ENCODE measurements at regions not wholly inside any gene's neighbourhood (a gene's known extent, or its start where the extent isn't known, plus 50 kb on each side); places are given as distances from the start of the nearest gene placed in this dataset.

DNA sequence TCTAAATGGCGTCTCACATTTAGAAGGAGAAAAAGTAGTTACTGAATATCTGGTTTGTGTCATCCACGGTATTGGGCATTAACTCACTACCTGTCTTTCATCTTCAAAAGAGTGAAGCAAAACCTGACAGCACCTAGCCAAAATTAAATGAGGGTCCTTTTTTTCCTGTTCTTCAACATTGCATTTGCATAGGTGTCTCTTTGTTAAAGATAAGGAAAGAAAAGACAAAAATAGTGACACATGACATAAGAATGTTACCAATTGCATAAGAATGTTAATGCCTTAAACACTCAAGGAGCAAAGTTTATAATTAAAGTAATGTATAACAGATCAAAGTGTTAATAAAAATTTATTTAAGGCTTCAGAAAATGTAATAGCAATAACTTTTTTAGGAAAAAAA is 61.4 kb upstream of the MANEA start:
- in situ Hi-C loops (cut with MboI; ENCODE audit: low sequenced_read_pairs): no loop called here
- H3K27me3 ChIP-seq (ENCODE audit: control insufficient read depth, insufficient read depth, low read length): no peaks in the 10 kb centered on the region

More for the DNA sequence above, 61.4 kb upstream of the MANEA start:
- Histone ChIP-seq H3K27ac (ENCODE audit: insufficient read depth, low read length) (no peak overlapping the region), H4K8ac (ENCODE audit: low read depth in 2 of 2, low read length in 2 of 2) (no peak overlapping the region), H3K56ac (ENCODE audit: extremely low read depth, insufficient read depth, low read length) (no peak overlapping the region), H3K36me3 (ENCODE audit: control insufficient read depth, insufficient read depth, low read length) (no peaks in the 10 kb centered on the region), H4K91ac (ENCODE audit: insufficient read depth, low read depth, low read length) (no peak overlapping the region), H3K4me2 (ENCODE audit: low read depth, low read length) (no peak overlapping the region), H2AK5ac (ENCODE audit: low read depth, low read length) (no peak overlapping the region), H2BK120ac (ENCODE audit: low read depth, low read length) (no peak overlapping the region), H3K79me1 (ENCODE audit: low read depth in 1 of 2, low read length in 2 of 2) (no peaks in the 10 kb centered on the region), H2BK15ac (ENCODE audit: low read depth, low read length) (no peak overlapping the region), H3K9me1 (ENCODE audit: insufficient read depth, low read length) (no peaks in the 10 kb centered on the region), H3K4me1 (ENCODE audit: control insufficient read depth, insufficient read depth, low read length) (no peaks in the 10 kb centered on the region), H3K4me3 (ENCODE audit: insufficient read depth, low read depth, low read length) (no peak overlapping the region), H2BK20ac (ENCODE audit: low read depth, low read length) (no peak overlapping the region), H2AK9ac (replicated peaks; ENCODE audit: low read depth, low read length, poor library complexity) (no peak overlapping the region), H2AFZ (replicated peaks; ENCODE audit: low read length, poor library complexity) (no peak overlapping the region), H4K5ac (ENCODE audit: low read depth, low read length) (no peak overlapping the region), H3K9ac (ENCODE audit: low read depth, low read length) (no peak overlapping the region), H3K23ac (ENCODE audit: low read depth, low read length) (no peak overlapping the region), H2BK5ac (ENCODE audit: low read depth, low read length, poor library complexity, severe bottlenecking) (no peak overlapping the region), H3K4ac (ENCODE audit: low read depth, low read length) (no peak overlapping the region), H3K9me3 (ENCODE audit: control insufficient read depth, insufficient read depth, low read length) (no peaks in the 10 kb centered on the region; the same call in 1 of the 2 replicates), H3K14ac (replicated peaks; ENCODE audit: low read depth, low read length) (no peak overlapping the region), H4K20me1 (ENCODE audit: insufficient read depth, low read length) (no peaks in the 10 kb centered on the region), H3K18ac (ENCODE audit: low read depth, low read length) (no peak overlapping the region)
- DNase-seq: no peak
- TF ChIP-seq BHLHE40 (IDR thresholded peaks at IDR 0.05; ENCODE audit: low read depth, low read length) (no peak), USF2 (IDR thresholded peaks at IDR 0.05; ENCODE audit: low read depth, low read length) (no peak), POLR2A (IDR thresholded peaks at IDR 0.05; ENCODE audit: low read depth, low read length) (no peak), FOS (IDR thresholded peaks at IDR 0.05; ENCODE audit: low read depth, low read length) (no peak), MAZ (IDR thresholded peaks at IDR 0.05; ENCODE audit: borderline replicate concordance, low read depth, low read length) (no peak), NFE2L2 (IDR thresholded peaks at IDR 0.05; ENCODE audit: low read depth, low read length) (no peak), RCOR1 (IDR thresholded peaks at IDR 0.05; ENCODE audit: insufficient replicate concordance, low read length) (no peak), RFX5 (IDR thresholded peaks at IDR 0.05; ENCODE audit: low read depth, low read length) (no peak), CEBPB (IDR thresholded peaks at IDR 0.05; ENCODE audit: low read depth, low read length) (no peak), SMC3 (IDR thresholded peaks at IDR 0.05; ENCODE audit: low read depth, low read length) (no peak), RAD21 (IDR thresholded peaks at IDR 0.05; ENCODE audit: low read length) (no peak), CHD1 (IDR thresholded peaks at IDR 0.05; ENCODE audit: low read depth, low read length) (no peak), ELK1 (IDR thresholded peaks at IDR 0.05; ENCODE audit: borderline replicate concordance, low read depth, low read length) (no peak), MXI1 (IDR thresholded peaks at IDR 0.05; ENCODE audit: borderline replicate concordance, low read depth, low read length) (no peak), MAFK (IDR thresholded peaks at IDR 0.05; ENCODE audit: low read depth, low read length) (no peak)
- intact Hi-C loops (cut with micrococcal nuclease): no loop called here
- dilution Hi-C loops (cut with HindIII; ENCODE audit: low sequenced_read_pairs, unreplicated experiment): no loop called here
- WGBS, 2 experiments (ENCODE audit: extremely low coverage in 2 of 2, insufficient read length in 1 of 2): no CpG with 5 or more reads among the region's 2 CpGs
- ChIA-PET POLR2A (ENCODE audit: unreplicated experiment) (no interaction called here), CTCF (no interaction called here)
- ATAC-seq (ENCODE audit: low read depth): no peak
- no TSS peak for BruUV-seq (replicated peaks)

All from IMR-90 (cell line).